Spleen (tissue), 11 donors: ENCODE measurements at regions not wholly inside any gene's neighbourhood (a gene's known extent, or its start where the extent isn't known, plus 50 kb on each side); places are given as distances from the start of the nearest gene placed in this dataset.
"Not testable (repeated sequence)": the region's sequence is repeated elsewhere in the genome, so short reads cannot be mapped to it uniquely, and the experiment has no call there.

ENCODE experiments used
- DNase-seq: peaks from one replicate; pipeline ENCODE4 v3.0.0-alpha.2; 2020
- H3K27ac ChIP-seq, 8 donors: fragments of 200-600 bp; sonication (generic) in 7 of 8; 1 replicate in 4 of 8; 2 replicates in 4 of 8; pipeline versions ENCODE4 v1.5.0 to v1.8.0; 2016 to 2021; ENCODE audit warnings: inconsistent platforms in 4 of 8, mild to moderate bottlenecking in 4 of 8, moderate library complexity in 1 of 8
- H3K27me3 ChIP-seq, 7 donors: fragments of 200-600 bp; sonication (generic) in 6 of 7; replicated peaks in 1 of 7; 1 replicate in 4 of 7; 2 replicates in 3 of 7; pipeline versions ENCODE4 v1.5.0 to v1.8.0; 2016 to 2021; ENCODE audit warnings: inconsistent platforms in 3 of 7, mild to moderate bottlenecking in 1 of 7
- H3K36me3 ChIP-seq, 6 donors: fragments of 200-600 bp; sonication (generic) in 5 of 6; 1 replicate in 4 of 6; 2 replicates in 2 of 6; pipeline versions ENCODE4 v1.5.0 to v1.8.0; 2016 to 2021; ENCODE audit warnings: inconsistent platforms in 2 of 6
- H3K4me1 ChIP-seq, 6 donors: fragments of 200-600 bp; sonication (generic) in 5 of 6; 1 replicate in 3 of 6; 2 replicates in 3 of 6; pipeline versions ENCODE4 v1.5.0 to v1.8.0; 2016 to 2021; ENCODE audit warnings: inconsistent platforms in 3 of 6
- H3K4me3 ChIP-seq, 8 donors: fragments of 200-600 bp; sonication (generic) in 7 of 8; 1 replicate in 4 of 8; 2 replicates in 4 of 8; pipeline versions ENCODE4 v1.5.0 to v1.8.0; 2016 to 2021; ENCODE audit warnings: inconsistent platforms in 4 of 8, mild to moderate bottlenecking in 4 of 8, moderate library complexity in 2 of 8
- H3K9me3 ChIP-seq, 8 donors: fragments of 200-600 bp; sonication (generic) in 7 of 8; 1 replicate in 4 of 8; 2 replicates in 4 of 8; pipeline versions ENCODE4 v1.5.0 to v1.8.0; 2016 to 2021; ENCODE audit warnings: inconsistent platforms in 4 of 8
- CTCF ChIP-seq, 11 experiments: fragments of 200-600 bp in 7 of 11; fragments of 450-650 bp in 4 of 11; sonication (generic) in 4 of 11; IDR thresholded peaks in 8 of 11; conservative IDR thresholded peaks in 3 of 11; 1 replicate in 7 of 11; 2 replicates in 4 of 11; pipeline versions ENCODE4 v1.4.0 to v1.8.0; 2016 to 2021; ENCODE audit warnings: antibody characterized with exemption in 11 of 11, inconsistent platforms in 4 of 11, mild to moderate bottlenecking in 1 of 11
- POLR2A ChIP-seq, 3 donors: fragments of 450-650 bp; IDR thresholded peaks; one replicate each; pipeline ENCODE4 v1.5.1; 2017; ENCODE audit warnings: antibody characterized with exemption in 3 of 3, mild to moderate bottlenecking in 1 of 3
- POLR2AphosphoS5 ChIP-seq, 3 donors: sonication (generic); formaldehyde crosslinking; IDR thresholded peaks; one replicate each; pipeline ENCODE4 v1.5.1; 2017; ENCODE audit warnings: antibody characterized with exemption in 3 of 3
- WGBS, 5 donors: extraction: QIAGEN DNeasy Blood & Tissue Kit in 3 of 5; methylation state at CpG; one replicate each; pipeline versions ENCODE4 v1.1.5 to v1.1.7; 2013 to 2018; 5-methylcytosine and 5-hydroxymethylcytosine counted together
- intact Hi-C: fragments of 100-400 bp; cut with DNase I; formaldehyde crosslinking; loops from one replicate; pipeline ENCODE4 v1.15.0; 2023; ENCODE audit warnings: low total_unique reads
- donor health status: healthy with polysubstance abuse.
- donor health status: DM: no; HTN: no; CAD: no; lungs with moderate emphysema.
- donor health status: DM: no; HTN: no; CAD: no.
- donor health status: Bipolar disorder and iron deficiency.
- donor health status: healthy.
- donor health status: DM: no; HTN: no; CAD: no.
- donor health status: DM: yes; HTN: yes; CAD: no.

GRCh38 chr3:94627689-94628088, 564.8 kb downstream of the NSUN3 start:
- 72 to 90% (median 85%) methylated on average over 1 of the region's 1 CpG for WGBS, 5 donors
- Histone ChIP-seq H3K27ac (no peak overlapping the region), H3K27me3 (no peaks in the 10 kb centered on the region), H3K4me1 (no peaks in the 10 kb centered on the region), H3K36me3 (no peaks in the 10 kb centered on the region), H3K4me3 (no peak overlapping the region), H3K9me3 (peaks cover 0 to 4% (median 0%) of the 10 kb centered on the region in 8 donors)
- intact Hi-C loops = no loop called here
- DNase-seq = no peak
- no peak for TF ChIP-seq CTCF (IDR thresholded peaks at IDR 0.05 in 8 of 11, conservative IDR thresholded peaks at IDR 0.05 in 3 of 11)
- no peak for TF ChIP-seq POLR2AphosphoS5 (IDR thresholded peaks at IDR 0.05)
- no peak for TF ChIP-seq POLR2A (IDR thresholded peaks at IDR 0.05)

- no peak overlapping the region for H3K4me3 ChIP-seq
- no peaks in the 10 kb centered on the region for H3K27me3 ChIP-seq
- no peaks in the 10 kb centered on the region for H3K4me1 ChIP-seq
- 88 to 97% (median 93%) methylated on average over 3 of the region's 3 CpGs for WGBS, 5 donors
- intact Hi-C loops = no loop called here
- peaks cover 0 to 13% (median 2%) of the 10 kb centered on the region in 8 donors for H3K9me3 ChIP-seq
- H3K27ac ChIP-seq = no peak overlapping the region
- no peak for TF ChIP-seq POLR2AphosphoS5 (IDR thresholded peaks at IDR 0.05)
- no peak for TF ChIP-seq CTCF (IDR thresholded peaks at IDR 0.05 in 8 of 11, conservative IDR thresholded peaks at IDR 0.05 in 3 of 11)
- no peak for DNase-seq
- no peaks in the 10 kb centered on the region for H3K36me3 ChIP-seq
Observed at GRCh38 chr3:94643400-94643799, 580.5 kb downstream of the NSUN3 start.

GRCh38 chr3:94645790-94646189, 582.9 kb downstream of the NSUN3 start:
- Histone ChIP-seq H3K4me3 (no peak overlapping the region), H3K9me3 (peaks cover 0 to 18% (median under 1%) of the 10 kb centered on the region in 8 donors), H3K27ac (no peak overlapping the region), H3K4me1 (no peaks in the 10 kb centered on the region), H3K36me3 (no peaks in the 10 kb centered on the region), H3K27me3 (no peaks in the 10 kb centered on the region)
- no peak for DNase-seq
- TF ChIP-seq CTCF (IDR thresholded peaks at IDR 0.05 in 8 of 11, conservative IDR thresholded peaks at IDR 0.05 in 3 of 11) (no peak), POLR2AphosphoS5 (IDR thresholded peaks at IDR 0.05) (no peak), POLR2A (IDR thresholded peaks at IDR 0.05) (no peak)
- intact Hi-C loops = no loop called here
- WGBS, 5 donors = 68 to 85% (median 83%) methylated on average over 3 of the region's 3 CpGs

- peaks cover 0 to 24% (median 2%) of the 10 kb centered on the region in 8 donors for H3K9me3 ChIP-seq
- no peaks in the 10 kb centered on the region for H3K27me3 ChIP-seq
- no peak for DNase-seq
- WGBS, 5 donors = 51 to 63% (median 60%) methylated on average over 3 of the region's 3 CpGs
- intact Hi-C loops = no loop called here
- no peaks in the 10 kb centered on the region for H3K36me3 ChIP-seq
- no peak overlapping the region for H3K4me3 ChIP-seq
- no peak for TF ChIP-seq POLR2A (IDR thresholded peaks at IDR 0.05)
- H3K4me1 ChIP-seq = no peaks in the 10 kb centered on the region
- no peak overlapping the region for H3K27ac ChIP-seq
Observed at GRCh38 chr3:94647131-94647530, 584.3 kb downstream of the NSUN3 start.

DNA sequence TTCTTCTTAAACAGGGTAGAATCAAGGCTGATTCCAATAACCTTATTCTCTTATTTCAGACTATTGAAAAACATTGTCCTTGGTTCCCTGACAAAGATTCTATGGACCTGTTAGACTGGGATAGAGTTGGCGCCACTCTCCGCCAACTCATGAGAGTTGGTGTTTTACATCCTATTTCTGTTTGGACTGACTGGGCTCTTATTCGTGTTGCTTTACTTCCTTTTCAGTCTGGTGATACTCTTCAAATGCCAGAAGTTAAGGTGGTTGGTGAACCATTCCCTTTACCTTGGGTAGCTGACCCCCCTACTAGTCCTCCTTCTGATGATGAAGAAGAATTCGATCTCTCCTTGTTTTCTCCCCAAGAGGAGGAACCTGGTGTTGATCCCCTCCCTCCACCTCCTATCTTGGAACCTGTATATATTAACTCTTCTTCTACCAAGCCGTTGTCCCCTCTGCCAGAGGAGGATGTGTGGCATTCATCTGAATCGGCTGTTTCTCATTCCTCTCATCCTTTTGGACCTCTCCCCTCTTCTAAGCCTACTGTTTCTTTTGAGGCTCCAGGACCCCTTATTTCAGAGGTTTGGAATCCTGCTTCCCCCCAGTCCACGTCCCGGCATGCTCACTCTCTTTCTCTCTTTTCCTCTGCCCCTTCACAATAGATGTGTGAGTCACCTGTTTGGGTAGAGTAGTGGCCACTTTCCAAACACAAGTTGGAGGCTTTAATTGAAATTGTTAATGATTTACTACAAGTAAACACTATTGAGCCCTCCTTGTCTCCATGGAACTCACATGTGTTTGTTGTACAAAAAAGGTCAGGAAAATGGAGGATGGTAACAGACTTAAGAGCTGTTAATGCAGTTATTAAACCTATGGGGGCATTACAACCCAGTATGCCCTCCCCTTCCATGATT, 585.7 kb downstream of the NSUN3 start:
- H3K27me3 ChIP-seq, DNase-seq, H3K4me1 ChIP-seq, H3K4me3 ChIP-seq, H3K36me3 ChIP-seq, intact Hi-C loops, H3K27ac ChIP-seq: not testable (repeated sequence)
- 82 to 87% (median 84%) methylated on average over 8 of the region's 8 CpGs for WGBS, 5 donors
- H3K9me3 ChIP-seq = peaks cover 0 to 30% (median 2%) of the 10 kb centered on the region in 8 donors
